ENCODE measurements at regions not wholly inside any gene's neighbourhood (a gene's known extent, or its start where the extent isn't known, plus 50 kb on each side); places are given as distances from the start of the nearest gene placed in this dataset.

- TF ChIP-seq RELA (CRISPR knock-in tag; IDR thresholded peaks at IDR 0.05; ENCODE audit: borderline replicate concordance) = no peak
- no peak for TF ChIP-seq CTCF (IDR thresholded peaks at IDR 0.05)
- TF ChIP-seq FOXP1 (CRISPR knock-in tag; IDR thresholded peaks at IDR 0.05; ENCODE audit: borderline replicate concordance) = no peak
- TF ChIP-seq GABPB1 (CRISPR knock-in tag; IDR thresholded peaks at IDR 0.05) = no peak
- no peak for TF ChIP-seq ZNF671 (CRISPR knock-in tag; IDR thresholded peaks at IDR 0.05)
- no peak for TF ChIP-seq ESRRA (CRISPR knock-in tag; IDR thresholded peaks at IDR 0.05; ENCODE audit: borderline replicate concordance)
- no peak for TF ChIP-seq PREB (CRISPR knock-in tag; IDR thresholded peaks at IDR 0.05; ENCODE audit: borderline replicate concordance)
- TF ChIP-seq KAT7 (CRISPR knock-in tag; IDR thresholded peaks at IDR 0.05; ENCODE audit: borderline replicate concordance) = no peak
- TF ChIP-seq, protein P1, sequence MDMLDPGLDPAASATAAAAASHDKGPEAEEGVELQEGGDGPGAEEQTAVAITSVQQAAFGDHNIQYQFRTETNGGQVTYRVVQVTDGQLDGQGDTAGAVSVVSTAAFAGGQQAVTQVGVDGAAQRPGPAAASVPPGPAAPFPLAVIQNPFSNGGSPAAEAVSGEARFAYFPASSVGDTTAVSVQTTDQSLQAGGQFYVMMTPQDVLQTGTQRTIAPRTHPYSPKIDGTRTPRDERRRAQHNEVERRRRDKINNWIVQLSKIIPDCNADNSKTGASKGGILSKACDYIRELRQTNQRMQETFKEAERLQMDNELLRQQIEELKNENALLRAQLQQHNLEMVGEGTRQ (CRISPR knock-in tag; IDR thresholded peaks at IDR 0.05) = no peak
- no peak for TF ChIP-seq CBFB (CRISPR knock-in tag; IDR thresholded peaks at IDR 0.05; ENCODE audit: low read depth)
- no peak for TF ChIP-seq ZNF263 (CRISPR knock-in tag; IDR thresholded peaks at IDR 0.05; ENCODE audit: low read depth)
- no peak for TF ChIP-seq MAX (CRISPR knock-in tag; IDR thresholded peaks at IDR 0.05)
Measured at GRCh38 chrX:1928805-1929204, 313.9 kb downstream of the ASMT start.
